ENCODE measurements at regions not wholly inside any gene's neighbourhood (a gene's known extent, or its start where the extent isn't known, plus 50 kb on each side); places are given as distances from the start of the nearest gene placed in this dataset.
"Not testable (repeated sequence)": the region's sequence is repeated elsewhere in the genome, so short reads cannot be mapped to it uniquely, and the experiment has no call there.

DNA sequence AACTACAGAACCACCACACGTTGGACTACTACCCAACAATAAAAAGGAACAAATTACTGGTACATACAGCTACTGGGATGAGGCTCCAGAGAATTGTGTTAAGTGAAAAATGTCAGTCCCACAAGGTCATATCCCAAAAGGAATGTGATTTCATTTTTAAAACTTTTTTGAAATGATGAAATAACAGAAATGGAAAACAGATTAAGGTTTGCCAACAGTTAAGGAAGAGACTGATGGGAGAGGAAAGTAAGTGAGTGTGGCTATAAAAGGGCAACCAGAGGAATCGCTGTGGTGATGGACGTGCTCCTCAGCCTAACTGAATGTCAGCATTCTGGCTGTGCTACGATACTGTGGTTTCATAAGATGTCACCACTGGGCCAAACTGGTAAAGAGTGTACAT lies 512.8 kb downstream of the UQCRFS1 start:
- no peak for DNase-seq (ENCODE audit: low read depth in 2 of 3, low spot score in 1 of 3)

DNA sequence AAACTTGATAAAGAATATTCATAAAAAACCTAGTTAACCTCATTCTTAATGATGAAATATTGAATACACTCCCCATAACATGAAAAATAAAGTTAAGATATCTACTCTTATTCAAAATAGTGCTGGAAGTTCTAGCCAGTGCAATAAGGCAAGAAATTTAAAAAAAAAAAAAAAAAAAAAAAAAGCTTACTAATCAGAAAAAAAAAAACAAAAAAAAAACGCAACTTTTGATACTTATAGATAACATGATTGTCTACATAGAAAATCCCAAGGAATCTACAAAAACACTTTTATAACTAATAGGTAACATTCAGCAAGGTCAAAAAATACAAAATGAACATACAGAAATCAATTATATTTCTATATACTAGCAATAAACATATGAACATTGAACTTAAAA lies 515.6 kb downstream of the UQCRFS1 start:
- no peak for DNase-seq (ENCODE audit: low read depth in 2 of 3, low spot score in 1 of 3)

DNA sequence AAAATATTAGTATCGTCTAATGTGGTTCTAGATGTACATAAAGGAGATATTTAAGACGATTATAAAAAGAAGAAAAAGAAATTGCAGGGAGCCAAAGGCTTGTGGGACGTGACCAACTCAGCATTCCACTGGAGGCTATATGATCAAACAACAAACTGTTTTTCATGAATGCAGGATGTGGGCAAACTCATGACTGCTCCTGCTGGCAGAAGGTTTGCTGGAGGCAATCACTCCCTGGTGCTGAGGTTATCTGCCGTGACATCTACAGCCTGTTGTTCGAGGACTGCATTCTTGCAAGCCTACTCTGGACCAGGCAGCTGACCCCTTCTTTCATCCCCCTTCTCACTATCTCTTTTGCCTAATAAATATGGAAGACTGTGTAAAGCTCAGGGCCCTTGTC lies 518.1 kb downstream of the UQCRFS1 start:
- no peak for DNase-seq (ENCODE audit: low read depth in 2 of 3, low spot score in 1 of 3)

DNA sequence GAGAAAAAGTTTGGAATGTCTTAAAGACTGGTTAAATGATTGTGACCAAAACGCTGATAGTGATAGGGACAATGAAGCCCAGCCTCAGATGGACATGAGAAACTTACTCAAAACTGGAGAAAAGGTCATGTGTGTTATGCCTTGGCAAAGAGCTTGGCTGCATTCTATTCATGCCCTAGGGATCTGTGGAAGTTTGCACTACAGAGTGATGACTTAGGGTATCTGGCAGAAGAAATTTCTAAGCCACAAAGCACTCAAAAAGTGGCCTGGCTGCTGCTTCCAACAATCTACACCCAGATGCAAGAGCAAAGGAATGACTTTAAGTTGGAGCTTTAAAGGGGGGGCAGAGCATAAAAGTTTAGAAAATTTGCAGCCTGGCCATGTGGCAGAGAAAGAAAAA lies 521.3 kb downstream of the UQCRFS1 start:
- DNase-seq (ENCODE audit: low read depth in 2 of 3, low spot score in 1 of 3): no peak

DNA sequence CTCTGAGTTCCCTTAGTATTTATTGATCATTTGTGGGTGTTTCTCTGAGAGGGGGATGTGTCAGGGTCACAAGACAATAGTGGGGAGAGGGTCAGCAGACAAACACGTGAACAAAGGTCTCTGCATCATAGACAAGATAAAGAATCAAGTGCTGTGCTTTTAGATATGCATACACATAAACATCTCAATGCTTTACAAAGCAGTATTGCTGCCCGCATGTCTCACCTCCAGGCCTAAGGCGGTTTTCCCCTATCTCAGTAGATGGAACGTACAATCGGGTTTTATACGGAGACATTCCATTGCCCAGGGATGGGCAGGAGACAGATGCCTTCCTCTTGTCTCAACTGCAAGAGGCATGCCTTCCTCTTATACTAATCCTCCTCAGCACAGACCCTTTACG lies 523.5 kb downstream of the UQCRFS1 start:
- DNase-seq (ENCODE audit: low read depth in 2 of 3, low spot score in 1 of 3): not testable (repeated sequence)

DNA sequence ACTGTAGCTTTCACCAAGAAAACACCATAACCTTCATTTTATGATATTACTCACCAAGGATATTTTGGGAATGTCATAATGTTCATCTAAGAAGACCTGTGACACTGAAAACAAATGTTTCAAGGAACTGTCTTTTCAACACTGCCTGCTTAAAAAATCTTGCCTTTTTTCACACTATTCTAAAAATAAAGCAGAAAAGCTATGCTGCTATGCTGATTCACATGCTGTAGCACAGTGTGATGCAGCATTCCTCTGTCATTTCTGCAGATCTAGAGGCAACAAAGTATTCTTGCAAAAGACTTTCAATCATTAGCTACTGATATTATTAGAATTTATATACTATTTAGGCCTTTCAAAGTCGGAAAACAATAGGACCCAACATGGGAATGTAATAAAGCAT lies 525.7 kb downstream of the UQCRFS1 start:
- no peak for DNase-seq (ENCODE audit: low read depth in 2 of 3, low spot score in 1 of 3)

DNA sequence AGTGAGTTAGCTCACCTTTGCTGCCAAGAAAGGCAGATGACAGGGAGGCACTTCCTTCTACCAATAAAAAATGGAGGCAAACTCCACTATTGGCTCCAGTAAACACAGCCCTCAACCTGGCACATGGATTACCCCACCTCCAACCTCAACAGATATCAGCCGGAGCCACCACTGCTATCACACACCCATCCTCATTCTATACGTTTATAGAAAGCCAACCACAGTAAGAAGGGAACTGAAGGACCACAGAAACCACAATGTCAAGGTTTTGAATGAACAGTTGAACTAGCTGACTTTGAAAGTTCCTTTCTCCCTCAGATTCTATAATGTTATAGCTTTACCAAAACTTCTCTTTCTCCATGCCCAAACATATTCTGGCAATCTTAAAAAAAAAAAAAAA lies 526.2 kb downstream of the UQCRFS1 start:
- DNase-seq (ENCODE audit: low read depth in 2 of 3, low spot score in 1 of 3): no peak

DNA sequence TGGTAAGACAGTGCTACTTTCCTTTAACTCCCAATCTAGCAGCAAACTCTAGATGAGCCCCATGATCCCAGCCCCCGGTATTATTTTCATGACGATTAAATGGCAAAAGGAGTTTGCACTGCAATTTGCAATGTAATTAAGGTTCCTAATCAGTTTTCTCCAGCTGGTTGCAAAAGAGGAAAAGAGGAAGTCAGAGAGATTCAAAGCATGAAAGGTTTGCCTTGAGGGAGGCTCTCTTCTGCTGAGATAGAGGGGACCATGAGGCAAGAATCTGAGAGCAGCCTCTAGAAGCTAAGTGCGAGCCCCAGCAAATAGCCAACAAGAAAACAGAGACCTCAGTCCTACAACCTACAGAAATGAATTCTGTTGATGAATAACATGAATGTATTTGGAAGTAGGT lies 527.1 kb downstream of the UQCRFS1 start:
- no peak for DNase-seq (ENCODE audit: low read depth in 2 of 3, low spot score in 1 of 3)

DNA sequence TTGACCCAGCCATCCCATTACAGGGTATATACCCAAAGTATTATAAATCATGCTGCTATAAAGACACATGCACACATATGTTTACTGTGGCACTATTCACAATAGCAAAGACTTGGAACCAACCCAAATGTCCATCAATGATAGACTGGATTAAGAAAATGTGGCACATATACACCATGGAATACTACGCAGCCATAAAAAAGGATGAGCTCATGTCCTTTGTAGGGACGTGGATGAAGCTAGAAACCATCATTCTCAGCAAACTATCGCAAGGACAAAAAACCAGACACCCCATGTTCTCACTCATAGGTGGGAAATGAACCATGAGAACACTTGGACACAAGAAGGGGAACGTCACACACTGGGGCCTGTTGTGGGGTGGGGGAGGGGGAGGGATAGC lies 527.9 kb downstream of the UQCRFS1 start:
- not testable (repeated sequence) for DNase-seq (ENCODE audit: low read depth in 2 of 3, low spot score in 1 of 3)

DNA sequence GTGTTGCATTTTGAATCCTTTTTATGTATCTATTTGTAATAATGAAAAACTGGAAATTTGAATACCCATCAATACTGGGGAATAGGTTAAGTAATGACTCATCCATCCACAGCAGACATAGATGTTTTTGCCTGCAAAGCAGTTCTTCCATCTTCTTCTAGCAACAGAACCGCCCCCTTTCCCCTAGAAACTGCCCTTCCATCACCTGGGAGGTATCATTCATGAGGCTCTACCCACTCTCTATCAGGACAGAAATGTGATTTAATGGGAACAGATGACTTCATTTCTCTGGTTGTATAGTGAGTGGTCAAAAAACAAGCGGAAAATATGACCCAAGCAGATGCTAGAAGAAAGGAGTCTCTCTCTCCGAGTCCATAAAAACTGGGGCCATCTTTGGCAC lies 532.8 kb downstream of the UQCRFS1 start:
- no peak for DNase-seq (ENCODE audit: low read depth in 2 of 3, low spot score in 1 of 3)

DNA sequence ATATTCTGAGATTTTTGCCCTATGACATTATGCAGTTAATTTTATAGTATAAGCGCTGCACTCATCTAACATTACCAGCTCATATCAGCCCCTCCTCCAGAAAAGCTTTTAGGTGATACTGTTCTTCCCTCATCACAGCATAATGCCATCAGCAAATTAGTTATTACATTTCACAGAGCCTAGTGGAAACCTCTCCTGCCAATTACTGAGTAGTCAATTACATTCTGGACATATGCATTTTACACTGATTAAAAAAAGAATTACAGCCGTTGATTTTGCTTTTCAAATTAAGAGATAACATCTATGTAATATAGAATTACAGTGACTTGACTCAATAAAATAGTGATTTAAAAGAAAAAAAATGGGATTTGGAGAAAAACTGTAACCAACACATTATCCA lies 542.1 kb downstream of the UQCRFS1 start:
- DNase-seq (ENCODE audit: low read depth in 2 of 3, low spot score in 1 of 3): no peak

DNA sequence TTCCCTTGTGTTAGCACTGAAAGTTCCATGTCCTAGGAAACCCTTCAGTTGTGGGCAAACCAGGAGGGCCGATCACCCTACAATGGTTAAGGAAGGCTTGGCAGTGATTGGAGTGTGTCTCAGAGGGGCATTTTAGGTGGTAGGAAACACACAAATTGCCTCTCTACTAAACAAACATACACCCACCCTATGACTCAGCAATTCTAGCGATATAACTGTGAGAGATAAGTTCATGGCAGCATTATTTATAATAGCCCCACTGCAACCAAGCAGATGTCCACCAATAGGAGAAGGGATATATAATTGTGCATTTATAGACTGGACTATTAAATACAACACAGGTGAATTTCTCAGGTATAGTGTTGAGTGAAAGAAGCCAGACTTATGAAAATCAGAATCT lies 543.1 kb downstream of the UQCRFS1 start:
- DNase-seq (ENCODE audit: low read depth in 2 of 3, low spot score in 1 of 3): no peak

DNA sequence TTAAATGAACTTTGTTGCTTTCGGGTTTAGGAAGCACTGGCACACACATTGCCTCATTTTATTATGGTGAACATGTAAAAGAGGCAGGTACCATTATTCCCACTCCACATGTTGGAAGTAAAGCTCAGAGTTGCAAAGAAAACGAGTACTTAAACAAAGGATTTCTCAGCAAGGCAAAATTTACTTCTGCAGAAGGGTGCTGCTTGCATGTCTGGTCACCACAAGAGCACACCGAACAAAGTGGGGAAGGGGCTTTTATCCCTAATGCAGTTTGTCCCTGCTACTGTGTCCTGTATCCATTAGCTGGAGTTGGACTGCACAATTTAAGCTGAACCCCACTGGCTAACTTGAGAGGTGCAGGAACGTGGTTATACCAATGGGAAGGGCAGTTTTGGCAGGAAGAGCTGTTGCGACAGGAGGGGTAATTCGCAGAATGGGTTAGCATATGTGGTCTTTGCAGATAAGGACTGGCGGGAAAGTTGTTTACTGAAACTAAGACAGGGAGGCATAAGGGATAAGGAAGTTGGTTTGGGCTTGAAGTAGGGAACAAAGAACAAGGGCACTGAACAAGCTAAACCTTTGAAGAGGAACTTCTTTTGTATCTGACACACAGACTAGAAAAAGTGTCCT lies 545.5 kb downstream of the UQCRFS1 start:
- DNase-seq (ENCODE audit: low read depth in 2 of 3, low spot score in 1 of 3): no peak

DNA sequence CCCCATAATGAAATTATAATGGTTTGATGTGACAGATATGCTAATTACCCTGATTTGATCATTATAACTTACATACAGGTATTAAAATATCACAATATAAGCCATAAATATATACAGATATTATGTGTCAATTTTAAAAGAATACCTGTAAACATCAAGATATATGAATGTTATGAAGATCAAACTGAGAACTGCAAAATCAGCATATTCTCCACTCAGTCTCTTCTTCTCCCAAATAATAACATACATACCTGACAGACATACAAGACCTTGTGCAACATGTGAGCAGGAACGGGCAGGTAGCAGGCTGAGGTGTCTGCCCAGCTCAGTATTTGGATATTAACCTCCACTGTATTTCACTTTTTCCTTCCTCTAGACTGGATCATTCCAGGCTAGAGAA lies 547.2 kb downstream of the UQCRFS1 start:
- DNase-seq (ENCODE audit: low read depth in 2 of 3, low spot score in 1 of 3): no peak

DNA sequence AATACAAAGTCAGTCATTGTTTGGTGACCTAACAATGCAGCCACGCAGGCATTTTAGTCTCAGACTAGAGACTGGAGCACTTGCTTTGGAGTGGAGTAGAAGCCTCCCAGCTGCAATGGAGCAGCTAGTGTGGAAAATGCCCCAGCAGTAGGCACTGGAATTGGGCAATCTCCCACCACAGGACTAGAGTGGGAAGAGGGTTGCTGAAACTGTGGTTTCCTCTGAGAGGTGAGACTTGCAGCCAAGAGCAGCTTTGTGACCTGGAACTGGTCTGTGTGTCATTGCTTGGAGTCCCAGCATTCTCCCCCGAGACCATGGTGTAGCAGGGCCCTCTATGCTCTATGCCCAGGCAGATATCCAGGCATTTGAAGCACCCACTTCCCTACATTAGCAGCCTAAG lies 556.3 kb downstream of the UQCRFS1 start:
- no peak for DNase-seq (ENCODE audit: low read depth in 2 of 3, low spot score in 1 of 3)

DNA sequence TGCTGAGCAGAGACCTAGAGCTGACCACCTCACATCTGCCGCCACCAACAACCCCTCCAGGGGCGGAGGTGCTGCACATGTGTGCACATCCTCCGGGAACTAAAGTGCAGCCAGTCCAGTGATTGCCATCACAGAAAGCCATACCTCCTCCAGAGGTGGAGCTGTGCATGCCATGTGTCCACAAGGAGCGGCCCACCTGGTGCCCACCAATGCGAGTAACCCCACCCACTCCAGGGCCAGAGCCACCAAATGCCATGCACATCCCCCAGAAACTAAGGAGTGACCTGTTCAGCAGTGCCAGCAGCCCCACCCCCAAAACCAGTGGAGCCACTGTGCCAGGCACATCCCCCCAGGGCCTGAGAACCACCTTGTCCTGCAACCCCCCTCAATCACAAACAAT lies 557.9 kb downstream of the UQCRFS1 start:
- no peak for DNase-seq (ENCODE audit: low read depth in 2 of 3, low spot score in 1 of 3)

DNA sequence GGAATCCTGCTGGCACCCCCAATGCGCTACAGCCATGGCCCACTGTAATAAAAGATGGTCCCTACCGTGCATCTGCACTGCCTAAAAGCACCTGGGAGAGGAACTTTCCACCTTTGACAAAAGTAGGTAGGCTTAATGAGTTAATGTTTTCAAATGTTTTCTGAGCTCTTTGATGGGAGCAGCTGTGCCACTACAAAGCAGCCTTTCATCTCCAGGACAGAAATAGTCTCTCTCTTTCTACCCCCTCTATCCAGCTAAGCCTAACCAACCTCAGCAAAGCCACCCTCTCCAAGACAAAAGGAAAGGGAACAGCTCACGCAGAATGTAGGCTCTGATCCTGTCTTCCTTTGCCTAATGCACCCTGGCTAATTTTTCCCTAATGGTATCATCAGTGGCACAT lies 560.2 kb downstream of the UQCRFS1 start:
- DNase-seq (ENCODE audit: low read depth in 2 of 3, low spot score in 1 of 3): no peak

DNA sequence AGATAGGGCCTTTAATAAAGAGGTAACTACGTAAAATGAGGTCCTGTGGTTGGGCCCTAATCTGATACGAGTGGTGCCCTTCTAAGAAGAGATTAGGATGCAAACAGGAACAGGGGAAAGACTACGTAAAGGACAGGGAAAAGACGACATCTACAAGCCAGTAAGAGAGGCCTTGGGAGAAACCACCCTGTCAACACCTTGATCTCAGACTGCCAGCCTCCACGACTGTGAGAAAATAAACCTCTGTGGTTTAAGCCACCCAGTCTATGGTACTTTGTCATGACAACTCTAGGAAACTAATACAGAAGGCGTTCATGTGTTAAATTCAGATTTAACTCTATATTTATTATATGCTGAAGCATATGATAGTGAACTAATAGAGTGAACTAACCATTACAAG lies 566.3 kb downstream of the UQCRFS1 start:
- no peak for DNase-seq (ENCODE audit: low read depth in 2 of 3, low spot score in 1 of 3)

DNA sequence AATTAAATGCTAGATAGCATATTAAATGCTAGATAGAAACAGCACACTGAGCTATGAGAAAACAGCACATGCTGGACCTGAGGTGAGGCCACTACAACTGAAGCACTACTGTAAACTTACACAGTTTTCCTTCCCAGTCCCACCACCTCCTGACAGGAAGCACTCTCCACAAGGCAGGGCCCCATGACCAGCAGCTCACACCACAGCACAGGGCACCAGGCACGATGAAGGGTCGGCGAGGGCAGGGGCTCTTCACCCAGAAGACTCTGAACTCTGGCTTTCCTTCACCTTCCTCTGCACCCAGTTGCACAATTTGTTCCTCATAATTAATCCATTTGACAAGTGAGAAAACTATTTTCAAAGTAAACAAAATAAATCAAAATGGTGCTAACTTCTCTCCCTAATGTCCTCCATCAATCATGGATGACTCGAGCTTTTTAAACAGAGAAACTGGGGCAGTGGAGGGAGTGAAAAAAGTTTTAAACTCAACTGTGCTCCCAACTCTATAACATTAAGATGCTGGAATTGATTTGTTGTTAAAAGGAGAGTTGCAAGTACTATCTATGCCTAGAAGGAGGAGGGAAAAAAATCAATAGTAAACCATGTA lies 568.7 kb downstream of the UQCRFS1 start:
- DNase-seq (ENCODE audit: low read depth in 2 of 3, low spot score in 1 of 3): no peak

DNA sequence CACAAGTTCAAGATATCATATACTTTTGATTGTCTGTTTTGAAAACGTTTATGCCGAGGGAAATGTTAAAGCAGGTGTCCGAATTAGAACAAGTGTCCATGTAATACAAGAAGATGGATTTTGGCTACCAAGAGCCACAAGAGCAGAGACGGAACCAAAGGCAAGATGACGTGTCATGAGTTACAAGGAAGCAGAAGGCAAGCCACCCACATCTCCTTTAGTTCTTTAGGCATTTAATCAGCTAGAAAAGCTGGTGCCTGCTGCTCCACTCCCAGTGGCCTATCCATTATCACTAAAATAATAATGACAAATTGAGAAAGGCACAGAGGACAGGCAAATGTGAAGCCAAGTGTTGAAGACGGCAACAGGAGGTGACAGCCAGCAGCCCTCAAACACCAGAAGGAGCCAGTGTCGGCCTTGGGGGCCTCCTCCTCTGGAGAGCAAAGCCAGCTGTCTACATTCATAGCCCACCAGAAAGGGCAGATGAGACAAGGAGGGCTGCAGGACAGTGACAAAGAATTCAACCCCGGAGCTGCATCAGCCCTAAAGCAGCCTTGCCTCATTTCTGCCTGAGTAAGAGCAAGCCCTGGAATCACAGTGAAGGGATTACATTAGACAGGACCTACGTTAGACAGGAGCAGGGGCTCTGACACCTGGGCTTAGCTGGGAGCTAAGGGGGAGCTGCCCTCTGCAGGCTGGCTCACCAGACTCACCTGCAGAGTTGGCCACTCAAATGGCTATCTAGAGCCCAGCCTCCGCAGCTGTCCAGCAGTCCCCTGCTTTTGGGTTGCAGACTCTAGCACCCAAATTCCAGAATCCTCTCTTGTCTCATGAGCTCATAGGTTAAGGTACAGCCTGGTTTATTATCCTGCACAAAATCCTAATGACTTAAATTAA lies 569.9 kb downstream of the UQCRFS1 start:
- no peak for DNase-seq (ENCODE audit: low read depth in 2 of 3, low spot score in 1 of 3)

DNA sequence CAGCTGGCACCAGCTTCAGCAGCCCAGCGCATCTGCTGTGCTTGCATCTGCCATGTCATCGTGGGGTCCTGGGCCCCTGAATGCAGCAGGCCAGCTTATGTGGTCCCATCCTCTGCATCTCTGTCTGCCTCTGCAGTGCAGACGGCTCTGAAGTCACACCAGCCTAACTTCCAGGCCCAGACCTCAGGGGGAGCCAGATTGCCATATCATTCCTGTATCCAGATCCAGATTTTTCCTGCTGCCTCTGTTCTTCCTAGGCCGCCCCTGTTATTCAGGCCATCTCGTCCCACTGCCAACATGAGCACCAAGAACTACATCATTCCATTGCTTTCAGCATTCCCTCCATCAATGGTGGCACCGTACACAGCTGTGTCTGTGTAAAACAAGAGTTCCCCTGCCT lies 571.6 kb downstream of the UQCRFS1 start:
- DNase-seq (ENCODE audit: low read depth in 2 of 3, low spot score in 1 of 3): no peak

DNA sequence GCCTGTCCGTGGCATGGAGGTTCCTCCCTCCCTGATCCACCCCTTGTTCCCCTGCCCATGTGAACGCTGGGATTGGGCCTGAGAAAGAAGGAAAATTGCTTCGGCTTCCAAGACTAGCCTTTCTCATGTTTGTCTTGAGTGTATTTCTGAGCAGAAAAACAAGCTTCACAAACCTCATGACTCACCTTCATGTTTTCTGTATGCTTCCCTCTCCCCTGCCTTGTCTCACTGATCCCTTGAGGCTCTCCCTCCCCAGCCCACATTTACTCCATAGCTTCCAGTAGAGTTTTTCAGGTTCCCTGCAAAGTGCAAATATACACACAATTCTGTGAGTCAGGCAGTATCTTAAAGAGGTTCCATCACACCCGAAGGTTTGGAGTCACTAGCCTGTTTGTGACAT lies 572.4 kb downstream of the UQCRFS1 start:
- DNase-seq (ENCODE audit: low read depth in 2 of 3, low spot score in 1 of 3): no peak

Measured in stimulated activated CD4-positive, alpha-beta T cell treated with anti-CD3 and anti-CD28 coated beads, Interleukin-12 subunit alpha, Interleukin-12 subunit beta, amount 100 ng/mL, for 48 hours (primary cell).